Endothelial cell of umbilical vein (primary cell): ENCODE measurements at regions not wholly inside any gene's neighbourhood (a gene's known extent, or its start where the extent isn't known, plus 50 kb on each side); places are given as distances from the start of the nearest gene placed in this dataset.

Experiments used
- BruUV-seq: library from RNA; stranded (reverse); fragments of 400-500 nt; replicated peaks from 2 replicates; lab custom pipeline; 2021; lab: Mats Ljungman, UMichigan
- CTCF ChIA-PET: fragments of 300-600, 350-600 bp; sonication (Branson Sonifier 250); formaldehyde crosslinking; loops from one replicate; lab custom pipeline; 2021; ENCODE audit warnings: antibody characterized with exemption, inconsistent platforms; lab: Charles Lee
- POLR2A ChIA-PET: fragments of 300-600, 350-600 bp; sonication (Branson Sonifier 250); formaldehyde crosslinking; loops from one replicate; lab custom pipeline; 2021; ENCODE audit warnings: antibody characterized with exemption, inconsistent platforms; lab: Charles Lee
- DNase-seq: peaks from one replicate; pipeline ENCODE4 v3.0.0-alpha.2; 2011; ENCODE audit warnings: low read depth, low spot score
- FAIRE-seq: peaks from 2 replicates; lab custom pipeline; 2011; peaks lifted over from hg19 to GRCh38; lab: Jason Lieb, UNC
- H2AFZ ChIP-seq: 2 replicates; pipeline ENCODE4 v1.6.0; 2012; ENCODE audit warnings: low read depth, low read length, control low read depth, inconsistent platforms
- H3K27ac ChIP-seq: 2 replicates; pipeline ENCODE4 v1.5.1; 2011; ENCODE audit warnings: low read depth, mild to moderate bottlenecking, control low read depth, low read length, moderate library complexity; ENCODE audit not compliant: insufficient read depth
- H3K27me3 ChIP-seq, 2 experiments: 2 replicates each; pipeline versions ENCODE4 v1.6.0 to v1.6.1; 2011; ENCODE audit warnings: low read length in 2 of 2, mixed read lengths in 1 of 2; ENCODE audit not compliant: control insufficient read depth in 2 of 2, insufficient read depth in 2 of 2
- H3K36me3 ChIP-seq, 2 experiments: 2 replicates in 1 of 2; 3 replicates in 1 of 2; pipeline ENCODE4 v1.5.1; 2011; ENCODE audit warnings: low read length in 2 of 2, mild to moderate bottlenecking in 1 of 2, moderate library complexity in 1 of 2; ENCODE audit not compliant: control insufficient read depth in 2 of 2, insufficient read depth in 2 of 2; ENCODE audit errors: extremely low read depth in 1 of 2
- H3K4me1 ChIP-seq: 3 replicates; pipeline ENCODE4 v1.5.1; 2011; ENCODE audit warnings: mild to moderate bottlenecking, low read length; ENCODE audit not compliant: control insufficient read depth, insufficient read depth; ENCODE audit errors: extremely low read depth
- H3K4me2 ChIP-seq: 2 replicates; pipeline ENCODE4 v1.6.1; 2011; ENCODE audit warnings: low read length, control low read depth, mixed read lengths; ENCODE audit not compliant: insufficient read depth
- H3K4me3 ChIP-seq, 3 experiments: fragments of 200-600 bp in 1 of 3; sonication (generic), shearing (Covaris generic) in 1 of 3; replicated peaks in 1 of 3; 2 replicates each; pipeline ENCODE4 v1.5.1; 2011 to 2016; ENCODE audit warnings: control low read depth in 3 of 3, low read length in 3 of 3, mild to moderate bottlenecking in 2 of 3, inconsistent platforms in 1 of 3, low read depth in 1 of 3, moderate library complexity in 1 of 3; ENCODE audit not compliant: insufficient read depth in 1 of 3
- H3K79me2 ChIP-seq: 2 replicates; pipeline ENCODE4 v1.6.0; 2012; ENCODE audit warnings: low read length, inconsistent platforms; ENCODE audit not compliant: control insufficient read depth, insufficient read depth
- H3K9ac ChIP-seq: replicated peaks from 2 replicates; pipeline ENCODE3; 2011; ENCODE audit warnings: low read length, control low read depth; ENCODE audit not compliant: insufficient read depth; ENCODE audit errors: extremely low read depth
- H3K9me1 ChIP-seq: replicated peaks from 3 replicates; pipeline ENCODE4 v1.6.0; 2011; ENCODE audit warnings: mild to moderate bottlenecking, low read length; ENCODE audit not compliant: control insufficient read depth, insufficient read depth; ENCODE audit errors: extremely low read depth
- H3K9me3 ChIP-seq: replicated peaks from 2 replicates; pipeline ENCODE4 v1.5.1; 2012; ENCODE audit warnings: low read length, inconsistent platforms; ENCODE audit not compliant: control insufficient read depth, insufficient read depth
- H4K20me1 ChIP-seq: replicated peaks from 2 replicates; pipeline ENCODE3; 2011; ENCODE audit warnings: mild to moderate bottlenecking, low read length; ENCODE audit not compliant: control insufficient read depth, insufficient read depth; ENCODE audit errors: extremely low read depth
- CTCF ChIP-seq, 2 donors: IDR thresholded peaks; 1 replicate in 1 of 2; 2 replicates in 1 of 2; pipeline ENCODE4 v1.5.1; 2011; ENCODE audit warnings: low read length in 2 of 2, mild to moderate bottlenecking in 2 of 2, moderate library complexity in 2 of 2, control low read depth in 1 of 2, inconsistent platforms in 1 of 2, low read depth in 1 of 2; ENCODE audit not compliant: insufficient read depth in 1 of 2; ENCODE audit errors: extremely low read depth in 1 of 2
- EZH2 ChIP-seq: IDR thresholded peaks from 2 replicates; pipeline ENCODE4 v1.6.1; 2012; ENCODE audit warnings: borderline replicate concordance, low read depth, mild to moderate bottlenecking, moderate library complexity, low read length, inconsistent platforms; ENCODE audit not compliant: severe bottlenecking
- FOS ChIP-seq: IDR thresholded peaks from 2 replicates; pipeline ENCODE4 v1.6.1; 2011; ENCODE audit warnings: mild to moderate bottlenecking, low read length, moderate library complexity, borderline replicate concordance; ENCODE audit not compliant: insufficient read depth
- GATA2 ChIP-seq: IDR thresholded peaks from 2 replicates; pipeline ENCODE4 v1.7.0; 2011; ENCODE audit warnings: low read depth, mild to moderate bottlenecking, moderate library complexity, mixed read lengths, low read length; ENCODE audit not compliant: insufficient read length, insufficient read depth
- JUN ChIP-seq: IDR thresholded peaks from 2 replicates; pipeline ENCODE4 v1.6.1; 2011; ENCODE audit warnings: borderline replicate concordance, low read depth; ENCODE audit not compliant: insufficient read length, insufficient read depth
- MAX ChIP-seq: IDR thresholded peaks from 2 replicates; pipeline ENCODE4 v1.6.1; 2011; ENCODE audit not compliant: insufficient read depth, insufficient read length
- MYC ChIP-seq: IDR thresholded peaks from one replicate; pipeline ENCODE4 v1.6.1; 2011; ENCODE audit warnings: mild to moderate bottlenecking, low read depth, low read length
- POLR2A ChIP-seq: IDR thresholded peaks from 2 replicates; pipeline ENCODE4 v1.6.1; 2012; ENCODE audit warnings: low read depth, mild to moderate bottlenecking, control low read depth, low read length
- POLR2AphosphoS5 ChIP-seq: IDR thresholded peaks from 2 replicates; pipeline ENCODE4 v1.6.1; 2012; ENCODE audit warnings: low read depth, mild to moderate bottlenecking, control low read depth, low read length, moderate library complexity; ENCODE audit not compliant: insufficient read depth
- dilution Hi-C: fragments of 300-500 bp; cut with MboI; formaldehyde crosslinking; loops from one replicate; pipeline ENCODE4 v1.15.0; 2019; ENCODE audit warnings: low sequenced_read_pairs; ENCODE audit not compliant: extremely low pct_ligation_motif_present
- intact Hi-C: fragments of 100-400 bp; cut with micrococcal nuclease; formaldehyde crosslinking; loops from one replicate; pipeline ENCODE4 v1.10.0; 2022

- peaks cover under 1% of the 10 kb centered on the region for H3K9me3 ChIP-seq
- H4K20me1 ChIP-seq: no peaks in the 10 kb centered on the region
- DNase-seq (no peak), FAIRE-seq (no peak)
- intact Hi-C loops: no loop called here
- no peak overlapping the region for H3K4me3 ChIP-seq
- H3K79me2 ChIP-seq: no peaks in the 10 kb centered on the region
- no peak overlapping the region for H2AFZ ChIP-seq
- H3K9me1 ChIP-seq: no peaks in the 10 kb centered on the region
- dilution Hi-C loops: no loop called here
- H3K36me3 ChIP-seq: no peaks in the 10 kb centered on the region
- no peaks in the 10 kb centered on the region for H3K27me3 ChIP-seq
- H3K9ac ChIP-seq: no peak overlapping the region
- no peak overlapping the region for H3K4me2 ChIP-seq
- TF ChIP-seq POLR2A (no peak), MYC (no peak), GATA2 (no peak), FOS (no peak), POLR2AphosphoS5 (no peak), JUN (no peak)
- ChIA-PET POLR2A (no interaction called here), CTCF (no interaction called here)
- no peak overlapping the region for H3K27ac ChIP-seq
- no TSS peak for BruUV-seq
- H3K4me1 ChIP-seq: no peaks in the 10 kb centered on the region
Observed at GRCh38 chr22:47698906-47699305, 936.5 kb downstream of the TBC1D22A start.

GRCh38 chr22:47697861-47698260, 935.4 kb downstream of the TBC1D22A start:
- H3K27me3 ChIP-seq: no peaks in the 10 kb centered on the region
- ChIA-PET CTCF (no interaction called here), POLR2A (no interaction called here)
- H3K9me3 ChIP-seq: peaks cover 4% of the 10 kb centered on the region
- dilution Hi-C loops (no loop called here), intact Hi-C loops (no loop called here)
- BruUV-seq: no TSS peak
- no peaks in the 10 kb centered on the region for H3K79me2 ChIP-seq
- no peaks in the 10 kb centered on the region for H3K36me3 ChIP-seq
- no peak overlapping the region for H3K27ac ChIP-seq
- DNase-seq (no peak), FAIRE-seq (no peak)
- H3K4me3 ChIP-seq: no peak overlapping the region
- H4K20me1 ChIP-seq: no peaks in the 10 kb centered on the region
- H3K9me1 ChIP-seq: no peaks in the 10 kb centered on the region
- H3K4me1 ChIP-seq: no peaks in the 10 kb centered on the region
- TF ChIP-seq GATA2: no peak
- TF ChIP-seq FOS: no peak
- no peak for TF ChIP-seq JUN
- TF ChIP-seq CTCF (IDR thresholded peaks at IDR 0.05; ENCODE audit: extremely low read depth in 1 of 2, insufficient read depth in 1 of 2, low read depth in 1 of 2, low read length in 2 of 2): no peak
- TF ChIP-seq POLR2AphosphoS5: no peak
- no peak for TF ChIP-seq EZH2
- no peak for TF ChIP-seq POLR2A
- no peak for TF ChIP-seq MAX
- TF ChIP-seq MYC: no peak
- no peak overlapping the region for H2AFZ ChIP-seq
- H3K9ac ChIP-seq: no peak overlapping the region
- no peak overlapping the region for H3K4me2 ChIP-seq
